Activated naive CD4-positive, alpha-beta T cell (primary cell): ENCODE measurements at regions not wholly inside any gene's neighbourhood (a gene's known extent, or its start where the extent isn't known, plus 50 kb on each side); places are given as distances from the start of the nearest gene placed in this dataset.
A peak's percentile ranks its signal among the peaks of the same experiment; 100 is the strongest.

Source experiments
- DNase-seq, 4 experiments: peaks; one replicate each; lab custom pipeline; 2025; lab: John Stamatoyannopoulos, UW

GRCh38 chrX:22664826-22665225 is 334.9 kb upstream of the DDX53 start:
- no peak for DNase-seq

GRCh38 chrX:22665818-22666217 is 333.9 kb upstream of the DDX53 start:
- no peak for DNase-seq

- DNase-seq = no peak
Measured at GRCh38 chrX:22666441-22666840, 333.3 kb upstream of the DDX53 start.

- no peak for DNase-seq
Measured at GRCh38 chrX:22674932-22675331, 324.8 kb upstream of the DDX53 start.

- DNase-seq = no peak
Measured at GRCh38 chrX:22686138-22686541, 313.6 kb upstream of the DDX53 start.

- no peak for DNase-seq
Measured at GRCh38 chrX:22689290-22689689, 310.5 kb upstream of the DDX53 start.

GRCh38 chrX:22690116-22690515 is 309.6 kb upstream of the DDX53 start:
- no peak for DNase-seq

- no peak for DNase-seq
Measured at GRCh38 chrX:22691966-22692565, 307.7 kb upstream of the DDX53 start.

GRCh38 chrX:22698151-22698550 is 301.6 kb upstream of the DDX53 start:
- DNase-seq = no peak

GRCh38 chrX:22699581-22700091 is 300.1 kb upstream of the DDX53 start:
- no peak for DNase-seq

- DNase-seq = no peak
Measured at GRCh38 chrX:22712942-22713341, 286.8 kb upstream of the DDX53 start.

GRCh38 chrX:22730542-22730941 is 269.2 kb upstream of the DDX53 start:
- no peak for DNase-seq

- no peak for DNase-seq
Measured at GRCh38 chrX:22737541-22737940, 262.2 kb upstream of the DDX53 start.

GRCh38 chrX:22739276-22739675 is 260.5 kb upstream of the DDX53 start:
- no peak for DNase-seq

GRCh38 chrX:22740836-22741235 is 258.9 kb upstream of the DDX53 start:
- DNase-seq = no peak

GRCh38 chrX:22742174-22742573 is 257.6 kb upstream of the DDX53 start:
- no peak for DNase-seq

GRCh38 chrX:22746081-22746480 is 253.7 kb upstream of the DDX53 start:
- no peak for DNase-seq

GRCh38 chrX:22748093-22748999 is 251.4 kb upstream of the DDX53 start:
- peak; percentile 0 to 4 (median 1) for DNase-seq

- DNase-seq = no peak
Measured at GRCh38 chrX:22758807-22759481, 240.8 kb upstream of the DDX53 start.

- DNase-seq = no peak
Measured at GRCh38 chrX:22760513-22761057, 239.2 kb upstream of the DDX53 start.

- DNase-seq = no peak
Measured at GRCh38 chrX:22788221-22788620, 211.5 kb upstream of the DDX53 start.

- DNase-seq = no peak
Measured at GRCh38 chrX:22795671-22796070, 204.1 kb upstream of the DDX53 start.
